Cardiac fibroblast (primary cell): ENCODE measurements at regions not wholly inside any gene's neighbourhood (a gene's known extent, or its start where the extent isn't known, plus 50 kb on each side); places are given as distances from the start of the nearest gene placed in this dataset.

Source experiments
- DNase-seq, 2 donors: peaks; one replicate each; pipeline versions ENCODE4 v3.0.0 to v3.0.0-alpha.2; 2010; ENCODE audit warnings: low read depth in 2 of 2
- H3K4me3 ChIP-seq, 2 donors: replicated peaks in 1 of 2; 1 replicate in 1 of 2; 2 replicates in 1 of 2; pipeline ENCODE4 v1.5.1; 2011; ENCODE audit warnings: low read depth in 2 of 2, low read length in 2 of 2, mild to moderate bottlenecking in 2 of 2, moderate library complexity in 1 of 2
- CTCF ChIP-seq: IDR thresholded peaks from one replicate; pipeline ENCODE4 v1.5.1; 2011; ENCODE audit warnings: low read depth, mild to moderate bottlenecking, low read length, inconsistent platforms

GRCh38 chr9:88043647-88044046 lies 69.3 kb upstream of the CDK20 start:
- DNase-seq = no peak
- no peak for TF ChIP-seq CTCF

GRCh38 chr9:88041447-88041846 lies 67.1 kb upstream of the CDK20 start:
- peak; percentile 37 for TF ChIP-seq CTCF
- DNase-seq = peak; percentile 25 to 36

More at GRCh38 chr9:88043647-88044046, 69.3 kb upstream of the CDK20 start:
- H3K4me3 ChIP-seq = no peak overlapping the region

GRCh38 chr9:88037285-88037845 lies 63.0 kb upstream of the CDK20 start:
- no peak overlapping the region for H3K4me3 ChIP-seq
- DNase-seq = no peak
- no peak for TF ChIP-seq CTCF

More at GRCh38 chr9:88041447-88041846, 67.1 kb upstream of the CDK20 start:
- H3K4me3 ChIP-seq = no peak overlapping the region

- no peak for DNase-seq
- H3K4me3 ChIP-seq = no peak overlapping the region
- TF ChIP-seq CTCF = no peak
Observed at GRCh38 chr9:88034964-88035363, 60.6 kb upstream of the CDK20 start.

- H3K4me3 ChIP-seq = no peak overlapping the region
- no peak for DNase-seq
- TF ChIP-seq CTCF = no peak
Observed at GRCh38 chr9:88033359-88033702, 59.0 kb upstream of the CDK20 start.

GRCh38 chr9:88028338-88028737 lies 54.0 kb upstream of the CDK20 start:
- no peak for TF ChIP-seq CTCF
- no peak for DNase-seq
- no peak overlapping the region for H3K4me3 ChIP-seq

GRCh38 chr9:88026118-88026479 lies 51.8 kb upstream of the CDK20 start:
- no peak for DNase-seq
- no peak for TF ChIP-seq CTCF
- H3K4me3 ChIP-seq = no peak overlapping the region
